ENCODE measurements at regions not wholly inside any gene's neighbourhood (a gene's known extent, or its start where the extent isn't known, plus 50 kb on each side); places are given as distances from the start of the nearest gene placed in this dataset.
"Not testable (repeated sequence)": the region's sequence is repeated elsewhere in the genome, so short reads cannot be mapped to it uniquely, and the experiment has no call there.

DNA sequence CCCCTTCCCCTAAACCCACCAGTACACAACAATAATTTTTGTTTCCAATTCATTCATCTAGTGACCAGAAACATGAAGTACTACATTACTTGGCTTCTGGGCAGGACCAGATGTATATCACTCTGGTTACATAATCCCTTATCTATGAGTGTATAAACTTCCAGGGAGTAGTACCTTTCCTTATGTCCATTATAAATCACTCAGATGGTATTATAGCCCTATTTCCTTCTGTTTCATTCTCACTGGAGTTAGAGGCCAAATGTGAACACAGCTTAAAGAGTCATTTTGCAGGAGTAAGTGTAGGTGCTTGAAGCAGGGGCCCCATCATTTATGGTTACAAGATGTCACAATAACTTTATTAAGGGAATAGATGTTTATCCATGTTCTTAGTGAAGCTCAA lies 894.4 kb upstream of the NXPH2 start:
- no peaks in the 10 kb centered on the region for H3K36me3 ChIP-seq
- no peak for TF ChIP-seq CTCF (IDR thresholded peaks at IDR 0.05)
- no peak for FAIRE-seq
- intact Hi-C loops (cut with DNase I) = no loop called here
- no peak for ATAC-seq
- H3K27me3 ChIP-seq = no peaks in the 10 kb centered on the region
- no peak overlapping the region for H3K27ac ChIP-seq
- H3K9me3 ChIP-seq = no peaks in the 10 kb centered on the region
- no peaks in the 10 kb centered on the region for H3K4me1 ChIP-seq
- no peak for DNase-seq
- H3K4me3 ChIP-seq = no peak overlapping the region

DNA sequence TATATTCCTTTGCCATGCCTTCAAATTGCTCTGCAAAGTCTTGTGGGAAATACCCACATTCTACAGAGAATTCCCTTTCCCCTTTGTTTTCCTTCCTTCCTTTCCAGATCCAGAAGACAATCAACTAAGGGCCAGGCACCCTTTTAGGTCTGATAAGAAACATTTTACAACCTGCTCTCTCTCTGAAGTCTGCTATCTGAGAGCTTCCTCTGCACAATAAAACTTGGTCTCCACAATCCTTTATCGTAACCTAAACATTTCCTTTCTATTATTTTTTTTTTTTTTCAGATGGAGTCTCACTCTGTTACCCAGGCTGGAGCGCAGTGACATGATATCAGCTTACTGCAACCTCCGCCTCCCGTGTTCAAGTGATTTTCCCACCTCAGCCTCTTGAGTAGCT lies 893.3 kb upstream of the NXPH2 start:
- 81 to 86% methylated on average over 4 of the region's 4 CpGs for WGBS, 2 donors
- not testable (repeated sequence) for H3K36me3 ChIP-seq, DNase-seq

DNA sequence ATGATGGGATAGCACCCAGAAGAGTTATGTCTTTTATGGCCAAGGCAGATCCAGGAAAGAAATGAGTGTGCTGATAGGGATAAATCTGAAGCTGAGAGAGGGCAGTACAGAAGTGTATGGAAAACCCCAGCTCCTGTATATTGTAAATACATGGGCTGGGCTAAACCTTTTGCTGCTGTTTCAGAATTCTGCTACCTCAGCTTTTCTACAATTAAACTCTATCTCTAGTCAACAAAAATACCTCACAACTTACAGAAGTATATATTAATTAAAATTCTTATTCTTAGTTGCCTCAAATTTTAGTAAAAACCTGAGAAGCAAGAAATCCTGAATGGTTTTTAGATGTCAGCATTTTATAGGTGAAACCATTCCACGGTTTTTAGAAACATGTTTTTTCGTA lies 889.5 kb upstream of the NXPH2 start:
- H3K4me3 ChIP-seq = no peak overlapping the region
- DNase-seq (no peak), FAIRE-seq (no peak), ATAC-seq (no peak)
- H3K27me3 ChIP-seq = no peaks in the 10 kb centered on the region
- intact Hi-C loops (cut with DNase I) = no loop called here
- H3K4me1 ChIP-seq = no peaks in the 10 kb centered on the region
- WGBS, 2 donors = 78 to 85% methylated on average over 2 of the region's 2 CpGs
- no peaks in the 10 kb centered on the region for H3K9me3 ChIP-seq
- no peaks in the 10 kb centered on the region for H3K36me3 ChIP-seq
- TF ChIP-seq CTCF (IDR thresholded peaks at IDR 0.05) = no peak
- no peak overlapping the region for H3K27ac ChIP-seq

More for the DNA sequence above, 893.3 kb upstream of the NXPH2 start:
- FAIRE-seq; H3K4me3 ChIP-seq; H3K27ac ChIP-seq; H3K9me3 ChIP-seq; ATAC-seq; H3K4me1 ChIP-seq; H3K27me3 ChIP-seq; intact Hi-C loops (cut with DNase I): not testable (repeated sequence)

DNA sequence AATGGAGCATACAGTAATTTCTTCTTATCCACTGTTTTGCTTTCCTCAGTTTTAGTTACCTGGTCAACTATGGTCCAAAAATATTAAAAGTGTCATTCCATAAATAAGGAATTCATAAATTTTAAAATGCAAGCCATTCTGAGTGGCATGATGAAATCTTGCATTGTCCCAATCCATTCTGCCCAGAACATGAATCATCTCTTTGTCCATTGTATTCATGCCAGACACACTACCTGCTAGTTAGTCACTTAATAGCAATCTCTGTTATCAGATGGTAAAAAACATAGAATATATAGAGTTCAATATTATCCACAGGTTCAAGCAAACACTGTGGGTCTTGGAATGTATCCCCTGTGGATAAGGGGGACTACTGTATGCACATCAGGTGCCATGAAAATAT lies 872.2 kb upstream of the NXPH2 start:
- FAIRE-seq = no peak
- no peak for ATAC-seq

GRCh38 chr2:139645617-139646016 lies 865.4 kb upstream of the NXPH2 start:
- intact Hi-C loops (cut with DNase I) = no loop called here
- Histone ChIP-seq H3K4me1 (no peaks in the 10 kb centered on the region), H3K27ac (no peak overlapping the region), H3K36me3 (no peaks in the 10 kb centered on the region), H3K4me3 (no peak overlapping the region), H3K27me3 (no peaks in the 10 kb centered on the region), H3K9me3 (no peaks in the 10 kb centered on the region)
- FAIRE-seq (no peak), ATAC-seq (no peak), DNase-seq (no peak)
- no peak for TF ChIP-seq CTCF (IDR thresholded peaks at IDR 0.05)

More for the DNA sequence above, 872.2 kb upstream of the NXPH2 start:
- no peak overlapping the region for H3K27ac ChIP-seq
- no peaks in the 10 kb centered on the region for H3K27me3 ChIP-seq
- intact Hi-C loops (cut with DNase I) = no loop called here
- no peak for DNase-seq
- no peak for TF ChIP-seq CTCF (IDR thresholded peaks at IDR 0.05)
- no peaks in the 10 kb centered on the region for H3K9me3 ChIP-seq
- H3K4me1 ChIP-seq = no peaks in the 10 kb centered on the region
- no peaks in the 10 kb centered on the region for H3K36me3 ChIP-seq
- no peak overlapping the region for H3K4me3 ChIP-seq

- FAIRE-seq = no peak
- intact Hi-C loops (cut with DNase I) = no loop called here
- no peak for TF ChIP-seq CTCF (IDR thresholded peaks at IDR 0.05)
- Histone ChIP-seq H3K4me1 (no peaks in the 10 kb centered on the region), H3K9me3 (no peaks in the 10 kb centered on the region), H3K36me3 (no peaks in the 10 kb centered on the region), H3K27me3 (no peaks in the 10 kb centered on the region), H3K4me3 (no peak overlapping the region), H3K27ac (no peak overlapping the region)
- DNase-seq = no peak
- ATAC-seq = no peak
Measured at GRCh38 chr2:139643139-139643538, 862.9 kb upstream of the NXPH2 start.

All from pancreas (tissue), 10 donors.